Activated CD4-positive, alpha-beta T cell treated with anti-CD3 and anti-CD28 coated beads, Interleukin-2, amount 50 U/mL, for 24 hours (primary cell): ENCODE measurements at regions not wholly inside any gene's neighbourhood (a gene's known extent, or its start where the extent isn't known, plus 50 kb on each side); places are given as distances from the start of the nearest gene placed in this dataset.
"Not testable (repeated sequence)": the region's sequence is repeated elsewhere in the genome, so short reads cannot be mapped to it uniquely, and the experiment has no call there.

ENCODE experiments used
- DNase-seq, 2 donors: peaks; one replicate each; pipeline ENCODE4 v3.0.0-alpha.2; 2020; ENCODE audit warnings: low read depth in 1 of 2, low spot score in 1 of 2

GRCh38 chr2:41142478-41142877 is 690.6 kb upstream of the SLC8A1 start:
- DNase-seq: no peak

- no peak for DNase-seq
Measured at GRCh38 chr2:41145066-41145465, 693.2 kb upstream of the SLC8A1 start.

- no peak for DNase-seq
Measured at GRCh38 chr2:41149054-41149453, 697.2 kb upstream of the SLC8A1 start.

- DNase-seq: no peak
Measured at GRCh38 chr2:41151746-41152145, 699.9 kb upstream of the SLC8A1 start.

- DNase-seq: no peak
Measured at GRCh38 chr2:41152318-41152717, 700.4 kb upstream of the SLC8A1 start.

- DNase-seq: no peak
Measured at GRCh38 chr2:41160439-41160838, 708.5 kb upstream of the SLC8A1 start.

GRCh38 chr2:41167014-41167413 is 715.1 kb upstream of the SLC8A1 start:
- no peak for DNase-seq

- DNase-seq: no peak
Measured at GRCh38 chr2:41169744-41170143, 717.9 kb upstream of the SLC8A1 start.

DNA sequence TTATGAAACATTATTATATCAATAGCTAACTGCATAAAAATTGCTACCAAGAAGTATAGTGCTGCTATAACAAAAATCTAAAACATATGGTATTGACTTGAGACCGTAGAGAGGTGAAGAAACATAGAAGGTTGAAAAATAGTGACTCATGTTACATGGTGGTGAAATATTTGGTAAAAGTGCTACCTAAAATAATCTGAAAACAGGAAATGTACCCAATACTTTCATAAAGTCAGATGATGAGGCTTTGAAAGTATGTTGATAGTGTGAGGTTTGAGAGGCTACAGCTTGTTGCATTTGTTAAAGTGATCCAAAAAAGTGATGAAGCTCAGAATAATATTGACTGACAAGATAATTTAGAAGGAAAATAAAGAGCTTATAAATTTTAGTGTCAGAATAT is 718.7 kb upstream of the SLC8A1 start:
- no peak for DNase-seq

DNA sequence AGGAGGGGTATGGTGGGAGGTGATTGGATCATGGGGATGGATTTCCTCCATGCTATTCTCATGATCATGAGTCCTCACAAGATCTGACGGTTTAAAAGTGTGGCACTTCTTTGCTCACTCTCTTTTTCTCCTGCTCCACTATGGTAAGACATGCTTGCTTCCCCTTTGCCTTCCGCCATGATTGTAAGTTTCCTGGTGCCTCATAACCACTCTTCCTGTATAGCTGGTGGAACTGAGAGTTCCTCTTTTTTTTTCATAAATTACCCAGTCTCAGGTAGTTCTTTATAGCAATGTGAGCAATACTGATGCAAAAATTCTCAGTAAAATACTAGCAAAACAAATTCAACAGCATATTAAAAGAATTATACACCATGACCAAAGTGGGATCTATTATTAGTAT is 728.5 kb upstream of the SLC8A1 start:
- DNase-seq: no peak

DNA sequence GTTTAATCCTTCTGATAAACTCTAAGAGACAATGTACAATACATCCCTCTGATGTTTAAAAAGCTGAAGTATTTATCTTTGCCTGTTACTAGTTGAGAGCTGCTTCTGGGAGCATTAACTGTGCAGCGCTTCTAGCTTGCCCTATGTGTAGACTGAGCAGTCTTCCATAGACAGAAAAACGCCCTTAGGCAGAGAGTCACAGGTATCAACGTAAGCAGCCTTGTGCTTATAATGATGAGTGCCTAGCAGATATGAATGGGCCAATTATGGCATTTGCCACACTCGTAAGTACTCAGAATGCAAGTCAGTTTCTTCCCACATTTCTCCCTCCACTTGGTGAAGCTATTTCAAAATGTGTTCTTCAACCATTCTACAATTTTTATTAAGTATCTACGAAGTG is 731.1 kb upstream of the SLC8A1 start:
- DNase-seq: no peak

DNA sequence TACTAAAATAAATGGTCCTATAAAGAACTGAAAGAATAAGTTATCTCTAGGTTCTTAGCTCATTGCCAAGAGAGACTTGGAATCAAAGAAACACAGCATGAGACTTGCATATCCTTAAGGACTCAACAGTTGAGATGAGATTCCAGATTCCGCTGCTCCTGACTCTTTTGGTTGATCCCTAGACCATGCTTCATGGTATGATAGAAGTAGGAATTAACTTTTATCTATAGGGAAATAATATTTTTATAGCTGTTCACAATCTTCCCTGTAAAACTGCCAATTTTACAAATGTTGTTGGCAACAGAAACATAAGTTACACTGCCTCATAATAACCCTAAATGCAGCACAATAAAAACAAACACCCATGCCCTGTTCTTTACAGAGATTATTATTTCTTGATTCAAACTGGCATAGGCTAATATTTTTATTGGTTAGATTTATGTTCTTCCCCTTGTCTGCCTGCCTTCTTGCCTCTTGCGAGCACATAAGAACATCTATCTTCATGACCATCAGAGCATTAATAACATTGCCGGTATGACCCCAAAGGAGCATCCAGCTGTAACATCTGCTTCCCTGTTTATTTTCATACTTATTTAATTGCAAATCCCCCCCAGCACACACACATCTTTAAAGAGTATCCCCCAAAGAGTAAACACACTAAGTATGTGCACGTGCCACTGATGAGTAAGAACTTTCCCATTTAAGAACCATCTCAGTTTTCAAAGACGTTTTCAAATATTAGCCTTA is 735.7 kb upstream of the SLC8A1 start:
- DNase-seq: no peak

GRCh38 chr2:41194230-41194629 is 742.3 kb upstream of the SLC8A1 start:
- no peak for DNase-seq

DNA sequence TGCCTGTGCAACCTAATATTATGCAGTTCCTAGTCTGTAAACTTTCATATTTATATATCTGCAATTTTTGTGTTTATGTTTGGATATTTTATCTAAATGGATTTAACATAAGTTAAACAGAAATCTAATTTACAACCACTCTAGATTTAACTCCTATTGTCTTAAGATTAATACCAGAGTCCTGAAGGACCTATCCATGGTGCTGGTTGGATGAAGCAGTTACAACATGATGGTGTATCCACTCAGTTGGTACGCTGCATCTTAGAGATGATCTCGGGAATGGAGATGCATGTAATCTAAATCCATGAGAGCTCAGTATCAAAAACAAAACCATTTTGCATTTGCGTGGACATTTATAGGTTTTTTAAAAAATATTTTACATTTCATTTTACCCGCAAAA is 745.9 kb upstream of the SLC8A1 start:
- no peak for DNase-seq

- no peak for DNase-seq
Measured at GRCh38 chr2:41199334-41199733, 747.4 kb upstream of the SLC8A1 start.

GRCh38 chr2:41204315-41204714 is 752.4 kb upstream of the SLC8A1 start:
- no peak for DNase-seq

DNA sequence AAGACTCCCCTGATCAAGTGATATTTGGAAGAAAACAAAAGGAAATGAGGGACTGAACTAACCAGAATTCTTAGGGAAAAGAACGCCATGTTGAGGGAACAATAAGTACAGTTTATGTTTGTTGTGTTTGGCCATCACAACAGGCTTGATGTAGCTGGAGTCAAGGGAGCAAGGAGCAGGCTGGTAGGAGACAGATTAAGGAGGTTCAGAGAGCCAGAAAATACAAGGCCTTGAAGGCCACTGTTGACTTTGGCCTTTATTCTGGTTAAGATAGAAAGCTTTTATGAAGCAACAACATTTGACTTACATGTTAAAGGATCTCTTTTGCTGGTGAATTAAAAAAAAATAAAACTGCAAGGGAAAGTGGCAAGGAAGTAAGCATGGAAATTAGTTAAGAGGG is 754.1 kb upstream of the SLC8A1 start:
- DNase-seq: no peak

- no peak for DNase-seq
Measured at GRCh38 chr2:41207578-41207977, 755.7 kb upstream of the SLC8A1 start.

GRCh38 chr2:41210030-41210429 is 758.1 kb upstream of the SLC8A1 start:
- not testable (repeated sequence) for DNase-seq

GRCh38 chr2:41216978-41217377 is 765.1 kb upstream of the SLC8A1 start:
- DNase-seq: no peak

DNA sequence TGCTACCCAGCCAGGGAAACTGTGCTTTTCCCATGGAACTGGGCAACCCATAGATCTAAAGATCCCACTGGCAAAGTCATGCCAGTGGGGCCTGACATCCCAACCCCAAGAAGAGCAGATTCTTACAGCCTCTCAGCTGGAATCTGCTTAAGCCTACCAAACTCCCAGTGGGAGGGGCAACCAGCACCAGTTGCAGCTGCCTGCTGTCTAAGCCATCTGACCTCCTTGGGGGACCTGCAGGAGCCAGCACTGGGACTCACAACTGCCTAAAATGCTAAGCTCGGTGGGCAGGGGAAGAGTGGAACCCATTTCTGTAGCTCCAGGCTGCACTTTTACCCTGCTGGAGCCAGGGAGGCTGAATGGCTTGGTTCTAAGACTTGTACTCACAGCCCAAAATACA is 770.7 kb upstream of the SLC8A1 start:
- DNase-seq: no peak

DNA sequence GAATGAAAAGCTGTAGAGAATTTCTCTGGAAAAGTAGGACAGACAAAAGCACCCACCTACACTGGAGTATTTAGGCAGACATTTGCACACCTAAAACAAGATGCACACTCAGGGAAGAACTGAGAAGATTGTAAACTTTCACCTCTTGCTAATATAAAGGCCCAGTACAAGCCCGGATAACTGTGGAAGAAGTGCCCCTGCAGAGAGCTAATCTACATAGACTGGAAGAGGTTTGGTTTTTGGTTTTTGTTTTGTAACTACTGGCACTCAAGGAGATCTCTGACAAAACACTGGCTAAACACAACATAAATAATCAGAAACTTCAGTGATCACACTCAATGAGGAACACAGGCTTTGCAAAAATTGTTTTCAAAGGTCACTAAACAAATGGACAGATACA is 782.2 kb upstream of the SLC8A1 start:
- DNase-seq: no peak

GRCh38 chr2:41241325-41242000 is 789.6 kb upstream of the SLC8A1 start:
- DNase-seq: no peak
